ENCODE measurements at regions not wholly inside any gene's neighbourhood (a gene's known extent, or its start where the extent isn't known, plus 50 kb on each side); places are given as distances from the start of the nearest gene placed in this dataset.
A peak's percentile ranks its signal among the peaks of the same experiment; 100 is the strongest.
"Not testable (repeated sequence)": the region's sequence is repeated elsewhere in the genome, so short reads cannot be mapped to it uniquely, and the experiment has no call there.

- Mint-ChIP-seq H3K4me3 (no peak overlapping the region), H3K27me3 (no peaks in the 10 kb centered on the region), H3K27ac (peak overlapping the region; percentile 34), H3K36me3 (ENCODE audit: low read depth) (no peaks in the 10 kb centered on the region), H3K4me1 (peaks cover 9% of the 10 kb centered on the region)
- DNase-seq (no peak), ATAC-seq (no peak)
- no peaks in the 10 kb centered on the region for H3K9me3 ChIP-seq (ENCODE audit: control insufficient read depth, low read length, poor library complexity, severe bottlenecking)
Measured at GRCh38 chr14:49961270-49962222, 68.7 kb downstream of the ARF6 start.

DNA sequence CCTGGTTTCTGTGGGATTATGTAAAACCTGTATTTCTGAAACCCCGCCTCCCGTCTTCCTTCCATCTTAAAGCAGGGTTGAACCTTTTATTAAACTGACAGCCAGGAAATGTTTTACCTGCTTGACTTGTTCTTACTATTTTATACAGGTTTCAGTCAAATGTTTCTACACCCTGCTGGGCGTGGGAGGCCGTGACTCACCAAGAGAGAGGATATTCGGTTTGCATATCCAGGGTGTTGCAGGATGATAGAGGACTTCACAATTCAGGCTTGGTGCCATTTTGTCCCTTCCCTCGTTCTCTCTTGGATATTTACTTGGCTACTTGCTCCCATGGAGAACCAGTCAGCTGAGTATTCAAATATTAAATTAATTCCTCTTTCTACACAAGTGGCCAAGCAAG is 69.7 kb downstream of the ARF6 start:
- Mint-ChIP-seq H3K36me3 (ENCODE audit: low read depth) (no peaks in the 10 kb centered on the region), H3K27me3 (no peaks in the 10 kb centered on the region), H3K4me3 (no peak overlapping the region), H3K27ac (no peak overlapping the region), H3K4me1 (peaks cover 9% of the 10 kb centered on the region)
- no peak for DNase-seq
- H3K9me3 ChIP-seq (ENCODE audit: control insufficient read depth, low read length, poor library complexity, severe bottlenecking) = no peaks in the 10 kb centered on the region
- ATAC-seq = no peak

- H3K36me3 Mint-ChIP-seq (ENCODE audit: low read depth); ATAC-seq; H3K27ac Mint-ChIP-seq; H3K9me3 ChIP-seq (ENCODE audit: control insufficient read depth, low read length, poor library complexity, severe bottlenecking); H3K4me3 Mint-ChIP-seq; H3K27me3 Mint-ChIP-seq; DNase-seq: not testable (repeated sequence)
- H3K4me1 Mint-ChIP-seq = peaks cover 15% of the 10 kb centered on the region
Measured at GRCh38 chr14:49965068-49965651, 72.3 kb downstream of the ARF6 start.

GRCh38 chr14:49966304-49966809 is 73.5 kb downstream of the ARF6 start:
- H3K9me3 ChIP-seq (ENCODE audit: control insufficient read depth, low read length, poor library complexity, severe bottlenecking) = no peaks in the 10 kb centered on the region
- Mint-ChIP-seq H3K36me3 (ENCODE audit: low read depth) (no peaks in the 10 kb centered on the region), H3K27me3 (no peaks in the 10 kb centered on the region), H3K4me1 (peaks cover 27% of the 10 kb centered on the region), H3K4me3 (no peak overlapping the region), H3K27ac (no peak overlapping the region)
- DNase-seq (no peak), ATAC-seq (no peak)

DNA sequence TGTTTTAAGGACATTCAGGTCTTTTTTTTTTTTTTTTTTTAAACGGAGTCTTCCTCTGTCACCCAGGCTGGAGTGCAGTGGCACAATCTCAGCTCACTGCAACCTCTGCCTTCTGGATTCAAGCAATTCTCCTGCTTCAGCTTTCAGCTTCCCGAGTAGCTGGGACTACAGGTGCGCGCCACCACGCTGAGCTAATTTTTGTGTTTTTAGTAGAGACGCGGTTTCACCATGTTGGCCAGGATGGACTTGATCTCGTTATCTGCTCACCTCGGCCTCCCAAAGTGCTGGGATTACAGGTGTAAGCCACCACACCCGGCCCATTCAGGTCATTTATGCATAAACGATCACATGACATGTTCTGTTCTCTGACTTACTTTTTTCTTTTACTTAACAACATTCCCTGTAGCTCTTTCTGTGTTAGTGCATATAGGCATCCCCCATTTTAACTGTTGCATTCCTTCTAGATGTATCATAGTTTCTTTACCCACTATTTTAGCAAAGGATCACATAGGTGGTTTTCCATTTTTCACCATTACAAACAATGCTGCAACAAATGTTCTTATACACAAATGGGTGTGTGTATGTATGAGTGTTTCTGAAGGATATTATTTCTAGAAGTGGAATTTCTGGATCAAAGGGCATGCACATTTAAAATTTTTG is 74.2 kb downstream of the ARF6 start:
- Mint-ChIP-seq H3K27me3 (no peaks in the 10 kb centered on the region), H3K4me1 (peaks cover 34% of the 10 kb centered on the region), H3K36me3 (ENCODE audit: low read depth) (no peaks in the 10 kb centered on the region), H3K27ac (no peak overlapping the region), H3K4me3 (no peak overlapping the region)
- H3K9me3 ChIP-seq (ENCODE audit: control insufficient read depth, low read length, poor library complexity, severe bottlenecking) = no peaks in the 10 kb centered on the region
- ATAC-seq (no peak), DNase-seq (no peak)

DNA sequence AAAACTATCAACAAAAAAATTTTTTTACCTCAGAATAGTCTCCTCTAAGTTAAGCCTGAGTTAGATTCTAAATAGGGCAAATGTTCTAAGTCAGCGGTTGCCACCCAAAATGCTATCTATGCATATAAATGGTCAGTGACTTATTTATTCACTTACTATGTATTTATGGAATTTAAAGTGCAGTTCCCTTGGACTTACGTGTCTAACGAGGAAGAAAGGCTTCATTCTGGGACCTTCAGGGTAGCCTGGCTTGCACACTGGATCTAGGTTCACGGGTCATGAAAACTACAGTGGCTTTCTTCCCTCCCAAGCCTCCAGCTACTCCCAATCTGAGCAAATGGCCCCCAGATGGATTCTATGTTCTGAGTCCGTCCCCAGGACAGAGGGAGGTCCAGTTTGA is 77.1 kb downstream of the ARF6 start:
- H3K4me3 Mint-ChIP-seq = no peak overlapping the region
- H3K27ac Mint-ChIP-seq = peak overlapping the region; percentile 99
- no peaks in the 10 kb centered on the region for H3K36me3 Mint-ChIP-seq (ENCODE audit: low read depth)
- peaks cover 48% of the 10 kb centered on the region for H3K4me1 Mint-ChIP-seq
- no peaks in the 10 kb centered on the region for H3K9me3 ChIP-seq (ENCODE audit: control insufficient read depth, low read length, poor library complexity, severe bottlenecking)
- ATAC-seq (no peak), DNase-seq (no peak)
- no peaks in the 10 kb centered on the region for H3K27me3 Mint-ChIP-seq

DNA sequence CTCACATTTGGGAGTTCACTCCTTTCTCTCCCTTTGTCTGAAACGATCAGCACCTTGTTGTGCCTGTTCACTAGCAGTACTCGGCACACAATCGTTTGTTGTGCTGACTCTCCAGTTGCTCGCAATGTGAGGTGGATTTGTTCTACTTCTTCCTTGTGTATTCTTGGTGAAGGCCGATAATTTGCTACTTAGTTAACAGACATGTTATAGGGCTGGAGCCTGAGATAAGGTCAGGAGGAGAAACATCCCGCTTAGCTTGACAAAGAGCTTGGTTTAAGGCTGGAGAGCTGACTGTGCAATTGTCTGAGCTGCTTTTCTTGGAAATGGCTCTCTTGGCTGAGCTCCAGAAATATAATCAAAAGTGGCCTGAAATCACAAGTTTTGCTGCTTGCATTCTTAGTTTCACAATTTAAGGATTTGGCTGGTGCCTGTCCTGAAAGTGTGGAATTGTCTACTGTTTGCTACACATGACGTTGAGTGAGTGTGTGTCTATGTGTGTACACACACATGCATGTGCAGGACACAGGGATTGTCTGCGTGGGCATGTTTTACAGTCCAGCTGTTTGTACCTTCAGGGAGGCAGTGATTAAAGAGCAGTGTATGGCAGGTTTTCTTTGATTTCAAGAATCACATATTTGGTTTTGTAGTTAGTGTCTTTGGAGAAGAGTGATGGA is 77.7 kb downstream of the ARF6 start:
- H3K4me3 Mint-ChIP-seq = peak overlapping the region; percentile 84
- H3K36me3 Mint-ChIP-seq (ENCODE audit: low read depth) = no peaks in the 10 kb centered on the region
- no peaks in the 10 kb centered on the region for H3K9me3 ChIP-seq (ENCODE audit: control insufficient read depth, low read length, poor library complexity, severe bottlenecking)
- peak overlapping the region; percentile 99 for H3K27ac Mint-ChIP-seq
- no peak for DNase-seq
- no peaks in the 10 kb centered on the region for H3K27me3 Mint-ChIP-seq
- peaks cover 47% of the 10 kb centered on the region for H3K4me1 Mint-ChIP-seq
- no peak for ATAC-seq

- DNase-seq (no peak), ATAC-seq (peak; percentile 87)
- no peaks in the 10 kb centered on the region for H3K27me3 Mint-ChIP-seq
- no peaks in the 10 kb centered on the region for H3K36me3 Mint-ChIP-seq (ENCODE audit: low read depth)
- H3K4me1 Mint-ChIP-seq = peaks cover 51% of the 10 kb centered on the region
- H3K4me3 Mint-ChIP-seq = peak overlapping the region; percentile 84
- H3K27ac Mint-ChIP-seq = peak overlapping the region; percentile 99
- no peaks in the 10 kb centered on the region for H3K9me3 ChIP-seq (ENCODE audit: control insufficient read depth, low read length, poor library complexity, severe bottlenecking)
Measured at GRCh38 chr14:49971156-49972130, 78.6 kb downstream of the ARF6 start.

GRCh38 chr14:49972131-49972671 is 79.3 kb downstream of the ARF6 start:
- Mint-ChIP-seq H3K36me3 (ENCODE audit: low read depth) (no peaks in the 10 kb centered on the region), H3K27me3 (no peaks in the 10 kb centered on the region), H3K4me3 (peak overlapping the region; percentile 84), H3K27ac (peak overlapping the region; percentile 99), H3K4me1 (peaks cover 58% of the 10 kb centered on the region)
- DNase-seq (no peak), ATAC-seq (no peak)
- no peaks in the 10 kb centered on the region for H3K9me3 ChIP-seq (ENCODE audit: control insufficient read depth, low read length, poor library complexity, severe bottlenecking)

- H3K36me3 Mint-ChIP-seq (ENCODE audit: low read depth) = no peaks in the 10 kb centered on the region
- no peak for DNase-seq
- no peaks in the 10 kb centered on the region for H3K27me3 Mint-ChIP-seq
- peak; percentile 27 for ATAC-seq
- peaks cover 65% of the 10 kb centered on the region for H3K4me1 Mint-ChIP-seq
- no peaks in the 10 kb centered on the region for H3K9me3 ChIP-seq (ENCODE audit: control insufficient read depth, low read length, poor library complexity, severe bottlenecking)
- H3K4me3 Mint-ChIP-seq = peak overlapping the region; percentile 84
- H3K27ac Mint-ChIP-seq = peak overlapping the region; percentile 99
Measured at GRCh38 chr14:49972823-49973222, 79.9 kb downstream of the ARF6 start.

- H3K36me3 Mint-ChIP-seq (ENCODE audit: low read depth) = no peaks in the 10 kb centered on the region
Measured at GRCh38 chr14:49975276-49975675, 82.4 kb downstream of the ARF6 start.

GRCh38 chr14:49975799-49976198 is 82.9 kb downstream of the ARF6 start:
- no peaks in the 10 kb centered on the region for H3K36me3 Mint-ChIP-seq (ENCODE audit: low read depth)
- H3K27me3 Mint-ChIP-seq = no peaks in the 10 kb centered on the region
- no peaks in the 10 kb centered on the region for H3K9me3 ChIP-seq (ENCODE audit: control insufficient read depth, low read length, poor library complexity, severe bottlenecking)
- H3K4me3 Mint-ChIP-seq = peak overlapping the region; percentile 19
- H3K4me1 Mint-ChIP-seq = peaks cover 71% of the 10 kb centered on the region
- DNase-seq (no peak), ATAC-seq (no peak)
- H3K27ac Mint-ChIP-seq = peak overlapping the region; percentile 99

More at GRCh38 chr14:49975276-49975675, 82.4 kb downstream of the ARF6 start:
- no peak for ATAC-seq
- DNase-seq = no peak
- no peak overlapping the region for H3K4me3 Mint-ChIP-seq
- peak overlapping the region; percentile 99 for H3K27ac Mint-ChIP-seq
- peaks cover 71% of the 10 kb centered on the region for H3K4me1 Mint-ChIP-seq
- no peaks in the 10 kb centered on the region for H3K27me3 Mint-ChIP-seq
- H3K9me3 ChIP-seq (ENCODE audit: control insufficient read depth, low read length, poor library complexity, severe bottlenecking) = no peaks in the 10 kb centered on the region

Data from T-helper 17 cell (primary cell).